PC-9 (cell line): ENCODE measurements at regions not wholly inside any gene's neighbourhood (a gene's known extent, or its start where the extent isn't known, plus 50 kb on each side); places are given as distances from the start of the nearest gene placed in this dataset.

ENCODE experiments used
- BruUV-seq: library from RNA; stranded (reverse); fragments of 400-500 nt; replicated peaks from 2 replicates; lab custom pipeline; 2021; lab: Mats Ljungman, UMichigan
- CTCF ChIA-PET: fragments of 300-600 bp; sonication (Branson Sonifier 250); formaldehyde crosslinking; loops from one replicate; lab custom pipeline; 2022; ENCODE audit warnings: antibody characterized with exemption; lab: Charles Lee
- POLR2A ChIA-PET: fragments of 300-600 bp; sonication (Branson Sonifier 250); formaldehyde crosslinking; loops from one replicate; lab custom pipeline; 2022; ENCODE audit warnings: antibody characterized with exemption; ENCODE audit not compliant: unreplicated experiment; lab: Charles Lee
- DNase-seq, 2 experiments: peaks; one replicate each; pipeline versions ENCODE4 v3.0.0 to v3.0.0-alpha.2; 2015 to 2022; ENCODE audit warnings: mixed read lengths in 1 of 2
- H2AFZ ChIP-seq: fragments of 200-600 bp; sonication (generic); 2 replicates; pipeline ENCODE4 v1.8.1; 2017; ENCODE audit warnings: antibody characterized with exemption
- H3F3A ChIP-seq: fragments of 200-600 bp; sonication (generic); 2 replicates; pipeline ENCODE4 v1.8.1; 2017; ENCODE audit warnings: antibody characterized with exemption, mild to moderate bottlenecking, low read depth; ENCODE audit not compliant: insufficient read depth
- H3K27ac ChIP-seq: fragments of 200-600 bp; sonication (generic); 2 replicates; pipeline ENCODE4 v1.6.1; 2016; ENCODE audit warnings: mixed run types
- H3K27me3 ChIP-seq: fragments of 200-600 bp; sonication (generic); 2 replicates; pipeline ENCODE4 v1.6.1; 2016; ENCODE audit warnings: low read depth, mixed run types; ENCODE audit not compliant: insufficient read depth
- H3K36me3 ChIP-seq: fragments of 200-600 bp; sonication (generic); 2 replicates; pipeline ENCODE4 v1.6.1; 2016; ENCODE audit warnings: low read depth, mixed run types
- H3K4me1 ChIP-seq: fragments of 200-600 bp; sonication (generic); replicated peaks from 2 replicates; pipeline ENCODE4 v1.6.1; 2016; ENCODE audit warnings: mixed run types; ENCODE audit not compliant: insufficient read depth
- H3K4me2 ChIP-seq: fragments of 200-600 bp; sonication (generic); 2 replicates; pipeline ENCODE4 v1.6.1; 2017; ENCODE audit warnings: mixed run types
- H3K4me3 ChIP-seq: fragments of 200-600 bp; sonication (generic); 2 replicates; pipeline ENCODE4 v1.6.1; 2016; ENCODE audit warnings: mixed run types
- H3K79me2 ChIP-seq: fragments of 200-600 bp; sonication (generic); 2 replicates; pipeline ENCODE4 v1.6.1; 2017; ENCODE audit warnings: low read depth, mixed run types
- H3K9me2 ChIP-seq: fragments of 200-600 bp; sonication (generic); 2 replicates; pipeline ENCODE4 v1.8.1; 2017; ENCODE audit warnings: mild to moderate bottlenecking; ENCODE audit not compliant: insufficient read depth
- H3K9me3 ChIP-seq: fragments of 200-600 bp; sonication (generic); 2 replicates; pipeline ENCODE4 v1.8.1; 2016; ENCODE audit warnings: low read depth; ENCODE audit not compliant: insufficient read depth
- H4K20me1 ChIP-seq: fragments of 200-600 bp; sonication (generic); 2 replicates; pipeline ENCODE4 v1.8.1; 2017; ENCODE audit not compliant: insufficient read depth
- CTCF ChIP-seq: fragments of 200-600 bp; sonication (generic); conservative IDR thresholded peaks from 2 replicates; pipeline ENCODE4 v1.6.1; 2017; ENCODE audit warnings: mixed run types, antibody characterized with exemption, mild to moderate bottlenecking, moderate library complexity
- EZH2 ChIP-seq: fragments of 200-600 bp; sonication (generic); IDR thresholded peaks from 2 replicates; pipeline ENCODE4 v1.8.0; 2017; ENCODE audit warnings: antibody characterized with exemption, low read depth
- intact Hi-C: fragments of 100-400 bp; cut with micrococcal nuclease; formaldehyde crosslinking; loops from one replicate; pipeline ENCODE4 v1.10.0; 2022; ENCODE audit not compliant: unreplicated experiment

- ChIA-PET POLR2A (no interaction called here), CTCF (no interaction called here)
- Histone ChIP-seq H3K4me2 (no peak overlapping the region), H3K36me3 (no peaks in the 10 kb centered on the region), H3K9me3 (no peaks in the 10 kb centered on the region; the same call in 1 of the 2 replicates), H3K79me2 (no peaks in the 10 kb centered on the region), H3K27ac (no peak overlapping the region), H4K20me1 (no peaks in the 10 kb centered on the region), H3K4me3 (no peak overlapping the region), H3F3A (no peaks in the 10 kb centered on the region), H2AFZ (no peak overlapping the region), H3K4me1 (no peaks in the 10 kb centered on the region), H3K27me3 (no peaks in the 10 kb centered on the region), H3K9me2 (no peaks in the 10 kb centered on the region; the same call in 1 of the 2 replicates)
- intact Hi-C loops: no loop called here
- no TSS peak for BruUV-seq
- TF ChIP-seq EZH2: no peak
- TF ChIP-seq CTCF: no peak
- no peak for DNase-seq
Observed at GRCh38 chr7:46164629-46165028, 243.6 kb upstream of the IGFBP3 start.

GRCh38 chr7:46163246-46163645 lies 242.2 kb upstream of the IGFBP3 start:
- Histone ChIP-seq H3F3A (no peaks in the 10 kb centered on the region), H3K9me2 (no peaks in the 10 kb centered on the region; the same call in 1 of the 2 replicates), H3K4me3 (no peak overlapping the region), H3K4me2 (no peak overlapping the region), H3K9me3 (no peaks in the 10 kb centered on the region; the same call in 1 of the 2 replicates), H4K20me1 (no peaks in the 10 kb centered on the region), H2AFZ (no peak overlapping the region), H3K27me3 (no peaks in the 10 kb centered on the region), H3K36me3 (no peaks in the 10 kb centered on the region), H3K27ac (no peak overlapping the region), H3K79me2 (no peaks in the 10 kb centered on the region), H3K4me1 (no peaks in the 10 kb centered on the region)
- no peak for DNase-seq
- no TSS peak for BruUV-seq
- POLR2A ChIA-PET: no interaction called here
- CTCF ChIA-PET: no interaction called here
- TF ChIP-seq EZH2 (no peak), CTCF (no peak)
- intact Hi-C loops: no loop called here

- Histone ChIP-seq H4K20me1 (no peaks in the 10 kb centered on the region), H3K79me2 (no peaks in the 10 kb centered on the region), H3K4me2 (no peak overlapping the region), H3F3A (no peaks in the 10 kb centered on the region), H3K27me3 (no peaks in the 10 kb centered on the region), H3K9me2 (no peaks in the 10 kb centered on the region; the same call in 1 of the 2 replicates), H3K27ac (no peak overlapping the region), H3K36me3 (no peaks in the 10 kb centered on the region), H3K4me3 (no peak overlapping the region), H3K9me3 (no peaks in the 10 kb centered on the region; the same call in 1 of the 2 replicates), H2AFZ (no peak overlapping the region), H3K4me1 (no peaks in the 10 kb centered on the region)
- TF ChIP-seq CTCF: no peak
- no peak for TF ChIP-seq EZH2
- no TSS peak for BruUV-seq
- intact Hi-C loops: no loop called here
- no peak for DNase-seq
- ChIA-PET CTCF (no interaction called here), POLR2A (no interaction called here)
Observed at GRCh38 chr7:46162609-46163008, 241.5 kb upstream of the IGFBP3 start.
